HepG2 (cell line): ENCODE measurements at regions not wholly inside any gene's neighbourhood (a gene's known extent, or its start where the extent isn't known, plus 50 kb on each side); places are given as distances from the start of the nearest gene placed in this dataset.

Source experiments
- CTCF ChIP-seq: sonication (generic); formaldehyde crosslinking; IDR thresholded peaks from 2 replicates; pipeline ENCODE4 v1.5.0; 2020; ENCODE audit warnings: mild to moderate bottlenecking, missing genetic modification reagents, moderate library complexity
- TMF1 ChIP-seq: sonication (generic); formaldehyde crosslinking; IDR thresholded peaks from 2 replicates; pipeline ENCODE4 v1.8.1; 2022; ENCODE audit warnings: low read depth, missing genetic modification reagents

- TF ChIP-seq CTCF (CRISPR knock-in tag) (no peak), TMF1 (no peak)
Measured at GRCh38 chr4:71188156-71188640, 150.6 kb upstream of the SLC4A4 start.
